ENCODE measurements at regions not wholly inside any gene's neighbourhood (a gene's known extent, or its start where the extent isn't known, plus 50 kb on each side); places are given as distances from the start of the nearest gene placed in this dataset.

DNA sequence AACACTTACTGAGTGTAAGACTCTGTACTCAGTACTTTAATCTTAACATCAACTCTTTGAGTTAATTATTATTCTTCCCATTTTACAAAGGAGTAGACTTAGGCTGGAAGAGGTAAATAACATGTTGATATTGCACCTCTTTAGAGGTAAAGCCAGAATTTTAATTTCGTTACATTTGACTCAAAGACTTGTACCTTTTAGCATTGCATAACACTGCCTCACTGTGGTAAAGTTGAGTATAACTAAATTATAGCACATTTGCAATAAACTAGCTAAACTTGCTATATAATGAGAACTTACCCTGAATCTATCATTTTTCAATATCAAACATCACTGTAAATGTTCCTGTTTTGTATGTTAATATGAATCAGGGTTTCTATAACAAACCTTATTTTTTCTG, 218.5 kb downstream of the PRR32 start:
- Histone ChIP-seq H3K79me1 (ENCODE audit: low read depth, low read length) (no peaks in the 10 kb centered on the region), H4K91ac (ENCODE audit: low read depth, low read length, poor library complexity) (no peak overlapping the region), H3K4me2 (ENCODE audit: insufficient read depth, low read length, poor library complexity, severe bottlenecking) (no peak overlapping the region), H2BK5ac (ENCODE audit: low read length) (no peak overlapping the region), H3K4ac (ENCODE audit: low read length) (no peak overlapping the region), H2AK5ac (ENCODE audit: low read depth, low read length) (no peak overlapping the region), H2BK120ac (ENCODE audit: low read depth, low read length) (no peak overlapping the region), H3K14ac (ENCODE audit: low read length) (no peak overlapping the region), H3K4me1 (ENCODE audit: control insufficient read depth in 2 of 2, insufficient read depth in 1 of 2, low read depth in 1 of 2, low read length in 2 of 2) (no peaks in the 10 kb centered on the region), H3K27me3 (ENCODE audit: control insufficient read depth in 3 of 3, insufficient read depth in 3 of 3, low read depth in 1 of 3, low read length in 3 of 3) (no peaks in the 10 kb centered on the region), H3K4me3 (ENCODE audit: low read length in 2 of 2) (no peak overlapping the region), H2BK12ac (ENCODE audit: low read length) (no peak overlapping the region), H3K27ac (replicated peaks; ENCODE audit: low read length) (no peak overlapping the region), H3K9me3 (replicated peaks in 1 of 2; ENCODE audit: control insufficient read depth in 2 of 2, insufficient read depth in 1 of 2, low read depth in 1 of 2, low read length in 2 of 2) (no peaks in the 10 kb centered on the region), H3K9ac (ENCODE audit: low read depth, low read length, poor library complexity) (no peak overlapping the region), H3K18ac (ENCODE audit: low read length) (no peak overlapping the region), H2AFZ (ENCODE audit: low read length) (no peak overlapping the region), H3K23ac (ENCODE audit: low read depth, low read length, poor library complexity) (no peak overlapping the region), H4K8ac (ENCODE audit: low read depth, low read length) (no peak overlapping the region), H2BK15ac (ENCODE audit: low read length) (no peak overlapping the region), H3K36me3 (replicated peaks in 1 of 2; ENCODE audit: control insufficient read depth in 2 of 2, insufficient read depth in 2 of 2, low read length in 2 of 2) (no peaks in the 10 kb centered on the region)
- DNase-seq (ENCODE audit: low spot score): no peak
- WGBS, 2 donors (ENCODE audit: extremely low coverage in 2 of 2, insufficient read length in 2 of 2, insufficient replicate concordance in 1 of 2): no CpG with 5 or more reads among the region's 1 CpG

DNA sequence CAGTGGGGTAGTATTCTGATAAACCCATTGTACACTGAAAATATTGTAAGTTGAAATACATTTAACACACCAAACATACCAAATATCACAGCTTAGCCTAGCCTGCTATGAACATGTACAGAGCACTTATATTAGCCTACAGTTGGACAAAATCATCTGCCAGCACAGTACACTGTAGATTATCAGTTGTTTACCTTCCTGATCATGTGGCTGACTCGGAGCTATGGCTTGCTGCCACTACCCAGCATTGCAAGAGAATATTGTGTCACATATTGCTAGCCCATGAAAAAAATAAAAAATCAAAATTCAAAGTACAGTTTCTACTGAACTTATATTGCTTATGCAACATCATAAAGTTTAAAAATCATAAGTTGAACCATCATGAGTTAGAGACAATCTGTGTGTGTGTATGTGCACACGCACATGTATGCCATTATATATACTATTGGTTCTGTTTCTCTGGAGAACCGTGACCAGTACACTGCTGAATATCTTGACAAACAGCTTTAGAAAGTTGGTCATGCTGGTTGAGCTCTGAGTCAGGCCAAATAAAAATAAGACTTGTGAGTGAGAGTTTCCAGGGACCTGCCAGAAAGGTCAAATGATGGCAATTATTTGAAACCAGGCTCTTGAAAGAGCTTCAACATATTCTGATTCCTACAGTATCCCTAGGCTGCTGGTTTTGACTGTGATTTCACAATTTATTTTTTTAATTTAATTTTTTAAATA, 238.5 kb downstream of the PRR32 start:
- no peak overlapping the region for H2BK12ac ChIP-seq (ENCODE audit: low read length)
- H3K4me3 ChIP-seq (ENCODE audit: low read length in 2 of 2): no peak overlapping the region
- no peak overlapping the region for H2BK5ac ChIP-seq (ENCODE audit: low read length)
- no peak overlapping the region for H3K18ac ChIP-seq (ENCODE audit: low read length)
- no peak overlapping the region for H2BK120ac ChIP-seq (ENCODE audit: low read depth, low read length)
- H3K14ac ChIP-seq (ENCODE audit: low read length): no peak overlapping the region
- H3K27ac ChIP-seq (replicated peaks; ENCODE audit: low read length): no peak overlapping the region
- no peaks in the 10 kb centered on the region for H3K79me1 ChIP-seq (ENCODE audit: low read depth, low read length)
- no peaks in the 10 kb centered on the region for H3K9me3 ChIP-seq (replicated peaks in 1 of 2; ENCODE audit: control insufficient read depth in 2 of 2, insufficient read depth in 1 of 2, low read depth in 1 of 2, low read length in 2 of 2)
- no peaks in the 10 kb centered on the region for H3K4me1 ChIP-seq (ENCODE audit: control insufficient read depth in 2 of 2, insufficient read depth in 1 of 2, low read depth in 1 of 2, low read length in 2 of 2)
- no peaks in the 10 kb centered on the region for H3K36me3 ChIP-seq (replicated peaks in 1 of 2; ENCODE audit: control insufficient read depth in 2 of 2, insufficient read depth in 2 of 2, low read length in 2 of 2)
- no CpG with 5 or more reads among the region's 3 CpGs for WGBS, 2 donors (ENCODE audit: extremely low coverage in 2 of 2, insufficient read length in 2 of 2, insufficient replicate concordance in 1 of 2)
- H2AFZ ChIP-seq (ENCODE audit: low read length): no peak overlapping the region
- no peak overlapping the region for H4K91ac ChIP-seq (ENCODE audit: low read depth, low read length, poor library complexity)
- no peak overlapping the region for H3K23ac ChIP-seq (ENCODE audit: low read depth, low read length, poor library complexity)
- no peak overlapping the region for H2AK5ac ChIP-seq (ENCODE audit: low read depth, low read length)
- H3K27me3 ChIP-seq (ENCODE audit: control insufficient read depth in 3 of 3, insufficient read depth in 3 of 3, low read depth in 1 of 3, low read length in 3 of 3): no peaks in the 10 kb centered on the region
- no peak overlapping the region for H3K9ac ChIP-seq (ENCODE audit: low read depth, low read length, poor library complexity)
- DNase-seq (ENCODE audit: low spot score): no peak
- no peak overlapping the region for H2BK15ac ChIP-seq (ENCODE audit: low read length)
- no peak overlapping the region for H3K4ac ChIP-seq (ENCODE audit: low read length)
- no peak overlapping the region for H3K4me2 ChIP-seq (ENCODE audit: insufficient read depth, low read length, poor library complexity, severe bottlenecking)
- no peak overlapping the region for H4K8ac ChIP-seq (ENCODE audit: low read depth, low read length)

DNA sequence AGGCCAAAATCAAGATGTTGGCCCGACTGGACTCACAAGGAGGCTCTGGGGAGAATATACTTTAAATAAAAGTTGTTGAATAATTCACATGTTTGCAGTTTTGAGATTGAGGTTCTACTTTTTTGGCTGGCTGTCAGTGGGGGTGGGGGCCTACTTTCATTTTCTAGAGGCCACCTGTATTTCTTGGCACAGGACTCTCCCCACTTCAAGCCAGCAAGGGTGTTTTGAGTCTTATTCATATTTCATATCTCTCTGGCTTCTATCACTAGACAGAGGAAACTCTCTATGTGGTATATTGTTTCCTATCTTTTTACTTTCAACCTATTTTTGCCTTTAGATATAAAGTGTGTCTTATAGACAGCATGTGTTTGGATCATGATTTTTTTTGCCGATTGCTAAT, 266.4 kb downstream of the PRR32 start:
- Histone ChIP-seq H3K4me3 (ENCODE audit: low read length in 2 of 2) (no peak overlapping the region), H4K8ac (ENCODE audit: low read depth, low read length) (no peak overlapping the region), H2BK5ac (ENCODE audit: low read length) (no peak overlapping the region), H3K36me3 (replicated peaks in 1 of 2; ENCODE audit: control insufficient read depth in 2 of 2, insufficient read depth in 2 of 2, low read length in 2 of 2) (no peaks in the 10 kb centered on the region), H3K4ac (ENCODE audit: low read length) (no peak overlapping the region), H3K9ac (ENCODE audit: low read depth, low read length, poor library complexity) (no peak overlapping the region), H3K4me1 (ENCODE audit: control insufficient read depth in 2 of 2, insufficient read depth in 1 of 2, low read depth in 1 of 2, low read length in 2 of 2) (no peaks in the 10 kb centered on the region), H3K23ac (ENCODE audit: low read depth, low read length, poor library complexity) (no peak overlapping the region), H3K79me1 (ENCODE audit: low read depth, low read length) (no peaks in the 10 kb centered on the region), H2AK5ac (ENCODE audit: low read depth, low read length) (no peak overlapping the region), H4K91ac (ENCODE audit: low read depth, low read length, poor library complexity) (no peak overlapping the region), H2BK120ac (ENCODE audit: low read depth, low read length) (no peak overlapping the region), H3K14ac (ENCODE audit: low read length) (no peak overlapping the region), H3K4me2 (ENCODE audit: insufficient read depth, low read length, poor library complexity, severe bottlenecking) (no peak overlapping the region), H3K27me3 (ENCODE audit: control insufficient read depth in 3 of 3, insufficient read depth in 3 of 3, low read depth in 1 of 3, low read length in 3 of 3) (no peaks in the 10 kb centered on the region), H2BK12ac (ENCODE audit: low read length) (no peak overlapping the region), H2BK15ac (ENCODE audit: low read length) (no peak overlapping the region), H2AFZ (ENCODE audit: low read length) (no peak overlapping the region), H3K27ac (replicated peaks; ENCODE audit: low read length) (no peak overlapping the region), H3K9me3 (replicated peaks in 1 of 2; ENCODE audit: control insufficient read depth in 2 of 2, insufficient read depth in 1 of 2, low read depth in 1 of 2, low read length in 2 of 2) (no peaks in the 10 kb centered on the region), H3K18ac (ENCODE audit: low read length) (no peak overlapping the region)
- no CpG with 5 or more reads among the region's 2 CpGs for WGBS, 2 donors (ENCODE audit: extremely low coverage in 2 of 2, insufficient read length in 2 of 2, insufficient replicate concordance in 1 of 2)
- DNase-seq (ENCODE audit: low spot score): no peak

DNA sequence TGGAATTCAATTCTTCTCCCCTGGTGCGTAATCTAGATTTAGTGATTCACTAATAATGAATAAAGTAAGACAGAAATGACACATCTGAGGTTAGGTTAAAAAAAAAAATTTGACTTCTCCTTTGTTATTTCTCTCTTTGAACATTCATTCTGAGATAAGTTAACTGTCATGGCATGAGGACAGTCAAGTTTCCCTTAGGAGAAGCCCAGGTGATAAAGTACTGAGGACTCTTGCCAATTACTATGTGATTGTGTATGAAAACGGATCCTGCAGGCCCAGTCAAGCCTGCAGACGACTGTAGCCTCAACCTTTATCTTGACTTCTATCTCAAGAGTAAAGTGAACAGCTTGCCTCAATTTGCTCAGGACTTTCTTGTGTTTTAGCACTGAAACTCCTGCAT, 293.2 kb downstream of the PRR32 start:
- WGBS, 2 donors (ENCODE audit: extremely low coverage in 2 of 2, insufficient read length in 2 of 2, insufficient replicate concordance in 1 of 2): no CpG with 5 or more reads among the region's 3 CpGs
- H3K27me3 ChIP-seq (ENCODE audit: control insufficient read depth in 3 of 3, insufficient read depth in 3 of 3, low read depth in 1 of 3, low read length in 3 of 3): no peaks in the 10 kb centered on the region

More for the DNA sequence above, 293.2 kb downstream of the PRR32 start:
- no peak overlapping the region for H3K4me3 ChIP-seq (ENCODE audit: low read length in 2 of 2)
- no peak overlapping the region for H4K8ac ChIP-seq (ENCODE audit: low read depth, low read length)
- H4K91ac ChIP-seq (ENCODE audit: low read depth, low read length, poor library complexity): no peak overlapping the region
- H3K23ac ChIP-seq (ENCODE audit: low read depth, low read length, poor library complexity): no peak overlapping the region
- no peak overlapping the region for H3K27ac ChIP-seq (replicated peaks; ENCODE audit: low read length)
- no peak overlapping the region for H3K9ac ChIP-seq (ENCODE audit: low read depth, low read length, poor library complexity)
- no peak overlapping the region for H2BK5ac ChIP-seq (ENCODE audit: low read length)
- no peak overlapping the region for H2BK15ac ChIP-seq (ENCODE audit: low read length)
- H3K79me1 ChIP-seq (ENCODE audit: low read depth, low read length): no peaks in the 10 kb centered on the region
- H3K4ac ChIP-seq (ENCODE audit: low read length): no peak overlapping the region
- H3K9me3 ChIP-seq (replicated peaks in 1 of 2; ENCODE audit: control insufficient read depth in 2 of 2, insufficient read depth in 1 of 2, low read depth in 1 of 2, low read length in 2 of 2): no peaks in the 10 kb centered on the region
- H3K36me3 ChIP-seq (replicated peaks in 1 of 2; ENCODE audit: control insufficient read depth in 2 of 2, insufficient read depth in 2 of 2, low read length in 2 of 2): no peaks in the 10 kb centered on the region
- no peak overlapping the region for H2BK120ac ChIP-seq (ENCODE audit: low read depth, low read length)
- DNase-seq (ENCODE audit: low spot score): no peak
- no peak overlapping the region for H2AFZ ChIP-seq (ENCODE audit: low read length)
- H3K4me1 ChIP-seq (ENCODE audit: control insufficient read depth in 2 of 2, insufficient read depth in 1 of 2, low read depth in 1 of 2, low read length in 2 of 2): no peaks in the 10 kb centered on the region
- no peak overlapping the region for H3K18ac ChIP-seq (ENCODE audit: low read length)
- H3K4me2 ChIP-seq (ENCODE audit: insufficient read depth, low read length, poor library complexity, severe bottlenecking): no peak overlapping the region
- H3K14ac ChIP-seq (ENCODE audit: low read length): no peak overlapping the region
- no peak overlapping the region for H2BK12ac ChIP-seq (ENCODE audit: low read length)
- no peak overlapping the region for H2AK5ac ChIP-seq (ENCODE audit: low read depth, low read length)

Data from neuronal stem cell (in vitro differentiated cells).